ENCODE measurements at regions not wholly inside any gene's neighbourhood (a gene's known extent, or its start where the extent isn't known, plus 50 kb on each side); places are given as distances from the start of the nearest gene placed in this dataset.

- ATAC-seq, result no peak
- no peak for TF ChIP-seq RARB (CRISPR knock-in tag; IDR thresholded peaks at IDR 0.05)
Measured at GRCh38 chr1:115186711-115187265, 97.5 kb upstream of the TSPAN2 start.

DNA sequence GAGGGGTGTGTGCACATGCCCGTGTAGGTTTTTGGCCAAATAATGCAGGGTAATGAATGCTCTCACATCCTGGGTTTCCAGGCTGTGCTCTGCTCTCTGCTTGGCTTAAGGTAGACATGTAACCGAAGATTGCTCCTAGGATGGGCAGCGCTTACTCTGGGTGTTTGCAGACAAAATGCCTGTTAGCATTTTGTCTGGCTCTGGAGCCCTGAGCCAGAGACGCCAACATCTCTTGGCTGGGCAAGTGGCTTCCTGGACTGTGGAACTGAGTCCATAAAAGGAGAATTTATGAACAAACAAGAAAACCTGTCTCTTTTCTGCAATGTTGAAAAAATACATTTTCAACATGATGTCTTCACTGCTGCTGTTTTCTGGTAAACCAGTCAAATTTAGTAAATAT lies 96.0 kb upstream of the TSPAN2 start:
- no peak for TF ChIP-seq BACH2 (CRISPR knock-in tag; IDR thresholded peaks at IDR 0.05; ENCODE audit: borderline replicate concordance)
- TF ChIP-seq ARNTL (CRISPR knock-in tag; IDR thresholded peaks at IDR 0.05; ENCODE audit: borderline replicate concordance, low read depth), result no peak
- TF ChIP-seq ZFP30 (CRISPR knock-in tag; IDR thresholded peaks at IDR 0.05), result no peak
- TF ChIP-seq PPARA (CRISPR knock-in tag; IDR thresholded peaks at IDR 0.05; ENCODE audit: borderline replicate concordance), result no peak
- ATAC-seq, result no peak

DNA sequence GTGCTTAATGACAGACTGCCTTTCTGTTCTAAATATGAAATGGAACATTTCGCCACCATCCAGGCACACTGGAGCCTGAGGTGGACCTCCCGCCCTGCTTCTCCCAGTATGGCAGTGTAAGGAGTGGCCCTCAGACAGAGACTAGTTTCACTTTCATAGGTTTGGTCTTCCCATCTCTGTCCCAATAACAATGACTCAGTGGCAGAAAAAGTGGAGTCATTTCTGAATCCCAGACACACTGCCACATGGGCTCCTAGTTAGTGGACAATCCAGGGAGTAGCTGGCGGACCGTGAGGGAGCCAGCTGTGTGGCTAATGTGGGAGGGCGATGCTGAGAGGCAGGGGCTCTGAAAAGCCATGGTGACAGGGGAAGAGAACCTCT lies 95.6 kb upstream of the TSPAN2 start:
- no peak for TF ChIP-seq ZFP3 (CRISPR knock-in tag; IDR thresholded peaks at IDR 0.05)
- no peak for TF ChIP-seq ZNF565 (CRISPR knock-in tag; conservative IDR thresholded peaks at IDR 0.05; ENCODE audit: low read depth)
- TF ChIP-seq ISL1 (CRISPR knock-in tag; IDR thresholded peaks at IDR 0.05), result no peak
- no peak for TF ChIP-seq ARNTL (CRISPR knock-in tag; IDR thresholded peaks at IDR 0.05; ENCODE audit: borderline replicate concordance, low read depth)
- TF ChIP-seq ESRRG (CRISPR knock-in tag; IDR thresholded peaks at IDR 0.05), result no peak
- no peak for TF ChIP-seq CREB5 (CRISPR knock-in tag; IDR thresholded peaks at IDR 0.05; ENCODE audit: low read depth)
- TF ChIP-seq ZNF70 (CRISPR knock-in tag; IDR thresholded peaks at IDR 0.05), result no peak
- peak; percentile 31 for ATAC-seq

DNA sequence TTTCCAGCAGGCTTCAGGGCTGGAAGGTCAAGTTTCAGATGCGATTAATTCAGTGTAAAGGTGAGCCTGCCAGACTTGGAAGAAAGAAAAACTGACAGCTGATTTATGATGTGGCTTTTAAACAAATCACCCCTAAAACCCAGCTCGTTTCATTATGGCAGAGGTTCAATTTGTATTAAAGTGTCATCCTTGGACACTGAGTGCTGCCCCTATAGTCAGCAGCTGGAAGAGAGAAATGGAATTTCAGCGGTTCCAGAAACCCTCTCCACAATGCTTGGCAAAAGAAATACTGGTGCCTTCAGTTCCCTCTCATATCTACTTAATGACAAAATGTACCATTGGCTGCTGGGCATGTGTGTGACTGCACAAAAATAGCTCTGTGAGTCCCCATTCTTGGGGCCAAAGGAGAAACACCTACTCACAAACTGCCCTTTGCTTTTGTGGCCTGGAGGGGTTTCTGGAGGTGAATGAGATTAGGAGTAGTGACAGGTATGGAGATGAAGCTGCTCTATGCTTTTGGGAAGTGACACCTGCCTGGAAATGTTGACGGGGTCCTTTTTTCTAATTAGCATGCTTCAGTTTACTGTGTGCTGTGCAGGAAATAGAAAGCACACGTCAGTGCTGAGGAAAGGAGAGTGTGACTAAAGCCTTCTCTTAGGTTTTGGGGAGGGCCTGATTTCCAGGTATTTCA lies 95.1 kb upstream of the TSPAN2 start:
- no peak for TF ChIP-seq ZNF8 (CRISPR knock-in tag; IDR thresholded peaks at IDR 0.05)
- TF ChIP-seq ZFP30 (CRISPR knock-in tag; IDR thresholded peaks at IDR 0.05), result no peak
- no peak for TF ChIP-seq GLIS3 (CRISPR knock-in tag; IDR thresholded peaks at IDR 0.05)
- TF ChIP-seq POU6F1 (CRISPR knock-in tag; IDR thresholded peaks at IDR 0.05; ENCODE audit: borderline replicate concordance, low read depth), result no peak
- TF ChIP-seq TOX (CRISPR knock-in tag; IDR thresholded peaks at IDR 0.05; ENCODE audit: borderline replicate concordance), result no peak
- TF ChIP-seq ESRRG (CRISPR knock-in tag; IDR thresholded peaks at IDR 0.05), result no peak
- no peak for TF ChIP-seq ARNTL (CRISPR knock-in tag; IDR thresholded peaks at IDR 0.05; ENCODE audit: borderline replicate concordance, low read depth)
- TF ChIP-seq CREB5 (CRISPR knock-in tag; IDR thresholded peaks at IDR 0.05; ENCODE audit: low read depth), result no peak
- TF ChIP-seq SNAI2 (CRISPR knock-in tag; IDR thresholded peaks at IDR 0.05), result no peak
- TF ChIP-seq ZNF70 (CRISPR knock-in tag; IDR thresholded peaks at IDR 0.05), result no peak
- no peak for TF ChIP-seq OSR1 (CRISPR knock-in tag; IDR thresholded peaks at IDR 0.05)
- TF ChIP-seq PPARA (CRISPR knock-in tag; IDR thresholded peaks at IDR 0.05; ENCODE audit: borderline replicate concordance), result no peak
- no peak for TF ChIP-seq PATZ1 (CRISPR knock-in tag; IDR thresholded peaks at IDR 0.05; ENCODE audit: borderline replicate concordance)
- TF ChIP-seq TSHZ2 (CRISPR knock-in tag; IDR thresholded peaks at IDR 0.05), result no peak
- TF ChIP-seq ISL1 (CRISPR knock-in tag; IDR thresholded peaks at IDR 0.05), result no peak
- TF ChIP-seq RARB (CRISPR knock-in tag; IDR thresholded peaks at IDR 0.05), result no peak
- TF ChIP-seq TCF4 (CRISPR knock-in tag; IDR thresholded peaks at IDR 0.05; ENCODE audit: borderline replicate concordance), result no peak

More for the DNA sequence above, 95.1 kb upstream of the TSPAN2 start:
- ATAC-seq, result peak; percentile 37

Measured in SK-N-SH treated with all-trans-retinoic acid at 6 μM for 48 hours (cell line).